ENCODE measurements at regions not wholly inside any gene's neighbourhood (a gene's known extent, or its start where the extent isn't known, plus 50 kb on each side); places are given as distances from the start of the nearest gene placed in this dataset.
"Not testable (repeated sequence)": the region's sequence is repeated elsewhere in the genome, so short reads cannot be mapped to it uniquely, and the experiment has no call there.

DNA sequence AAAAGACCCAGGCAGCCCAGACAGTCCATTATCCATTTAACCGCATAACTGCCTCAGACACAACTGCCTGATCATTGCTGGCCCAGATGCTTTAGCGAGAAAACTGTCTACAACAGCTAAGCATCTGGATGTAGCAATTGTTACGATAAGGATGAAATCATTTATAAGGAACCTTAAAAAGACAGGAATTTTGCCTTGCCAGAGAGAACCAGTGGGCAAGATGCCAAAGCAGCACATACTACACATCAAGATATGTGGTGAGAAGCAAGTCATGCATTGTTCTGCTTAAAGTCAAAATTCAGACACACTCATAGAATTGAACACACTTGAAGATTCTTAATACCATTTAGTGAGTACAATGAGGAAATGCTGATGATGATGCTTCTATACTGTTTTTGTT, 1525.3 kb downstream of the CDH8 start:
- ATAC-seq (no peak), DNase-seq (no peak)
- intact Hi-C loops (cut with DNase I) = no loop called here

- no peak for DNase-seq
- intact Hi-C loops (cut with DNase I) = no loop called here
- no peak for ATAC-seq
Observed at GRCh38 chr16:60510208-60510607, 1526.0 kb downstream of the CDH8 start.

GRCh38 chr16:60491273-60491672, 1545.0 kb downstream of the CDH8 start:
- no peak for ATAC-seq
- intact Hi-C loops (cut with DNase I) = no loop called here
- DNase-seq = no peak

GRCh38 chr16:60485872-60486489, 1550.3 kb downstream of the CDH8 start:
- intact Hi-C loops (cut with DNase I) = no loop called here
- DNase-seq (no peak), ATAC-seq (peak in 1 of 2 donors; percentile 38)

- DNase-seq (no peak), ATAC-seq (no peak)
- intact Hi-C loops (cut with DNase I) = no loop called here
Observed at GRCh38 chr16:60484901-60485300, 1551.3 kb downstream of the CDH8 start.

GRCh38 chr16:60481591-60481990, 1554.6 kb downstream of the CDH8 start:
- peak in 1 of 2 donors; percentile 30 for ATAC-seq
- no peak for DNase-seq
- intact Hi-C loops (cut with DNase I) = no loop called here

GRCh38 chr16:60478810-60479209, 1557.4 kb downstream of the CDH8 start:
- DNase-seq (no peak), ATAC-seq (no peak)
- intact Hi-C loops (cut with DNase I) = no loop called here

DNA sequence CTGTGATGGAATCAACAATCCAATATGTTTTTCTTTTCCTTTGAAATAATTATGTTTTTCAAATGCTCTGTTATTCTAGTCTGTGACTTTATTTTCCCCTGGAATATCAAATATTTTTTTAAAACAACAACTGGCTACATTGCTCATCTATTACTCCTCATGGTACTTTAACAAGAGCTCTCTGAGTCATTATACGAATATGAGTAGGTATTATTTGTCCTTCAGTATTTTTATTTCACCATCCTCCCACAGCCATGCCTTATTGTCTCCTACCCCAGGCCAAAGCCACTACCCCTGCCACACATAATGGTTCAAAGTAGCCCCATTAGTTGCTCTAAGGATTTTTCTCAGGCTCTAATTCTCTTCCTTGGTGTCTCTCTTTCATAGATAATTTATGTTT, 1572.3 kb downstream of the CDH8 start:
- no peak for DNase-seq
- intact Hi-C loops (cut with DNase I) = no loop called here
- ATAC-seq = no peak

- ATAC-seq = no peak
- no peak for DNase-seq
- intact Hi-C loops (cut with DNase I) = no loop called here
Observed at GRCh38 chr16:60459463-60459862, 1576.8 kb downstream of the CDH8 start.

DNA sequence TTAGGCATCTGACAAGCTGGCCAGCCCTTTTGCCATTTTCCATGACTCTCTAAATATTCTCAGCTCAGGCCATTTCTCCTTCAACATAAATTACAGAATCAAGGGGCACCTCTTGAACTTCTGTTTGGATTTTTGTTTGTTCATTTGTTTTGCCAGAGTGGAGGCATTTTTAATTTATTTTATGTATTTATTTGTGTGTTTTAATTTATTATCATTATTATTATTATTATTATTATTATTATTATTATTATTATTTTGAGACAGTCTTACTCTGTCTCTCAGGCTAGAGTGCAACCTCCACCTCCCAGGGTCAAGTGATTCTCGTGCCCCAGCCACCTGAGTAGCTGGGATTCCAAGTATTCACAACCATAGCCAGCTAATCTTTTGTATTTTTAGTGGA, 1578.0 kb downstream of the CDH8 start:
- DNase-seq (no peak), ATAC-seq (no peak)
- intact Hi-C loops (cut with DNase I) = no loop called here

DNA sequence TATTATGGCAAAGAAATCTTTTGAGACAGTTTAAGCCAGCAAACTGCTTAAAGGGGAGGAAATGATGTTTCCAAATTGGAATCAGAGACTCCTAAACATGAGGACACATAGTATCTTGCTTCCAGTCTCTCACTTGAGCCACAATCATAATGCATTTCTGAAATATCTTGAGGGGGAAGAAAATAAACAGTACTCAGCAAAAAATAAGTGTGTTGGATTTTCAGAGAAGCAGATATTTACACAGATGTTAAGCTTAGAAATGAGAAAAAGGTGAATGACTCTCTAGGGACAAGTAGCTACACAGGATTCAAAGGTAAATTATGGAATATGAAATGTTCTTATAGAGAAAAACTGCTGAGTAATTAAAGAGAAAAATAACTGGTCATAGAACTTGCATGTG, 1583.6 kb downstream of the CDH8 start:
- ATAC-seq (no peak), DNase-seq (no peak)
- intact Hi-C loops (cut with DNase I) = no loop called here

GRCh38 chr16:60438894-60439293, 1597.3 kb downstream of the CDH8 start:
- intact Hi-C loops (cut with DNase I) = no loop called here
- ATAC-seq (no peak), DNase-seq (no peak)

- ATAC-seq (no peak), DNase-seq (no peak)
- intact Hi-C loops (cut with DNase I) = no loop called here
Observed at GRCh38 chr16:60432472-60432871, 1603.8 kb downstream of the CDH8 start.

- no peak for DNase-seq
- ATAC-seq = no peak
- intact Hi-C loops (cut with DNase I) = no loop called here
Observed at GRCh38 chr16:60419859-60420258, 1616.4 kb downstream of the CDH8 start.

DNA sequence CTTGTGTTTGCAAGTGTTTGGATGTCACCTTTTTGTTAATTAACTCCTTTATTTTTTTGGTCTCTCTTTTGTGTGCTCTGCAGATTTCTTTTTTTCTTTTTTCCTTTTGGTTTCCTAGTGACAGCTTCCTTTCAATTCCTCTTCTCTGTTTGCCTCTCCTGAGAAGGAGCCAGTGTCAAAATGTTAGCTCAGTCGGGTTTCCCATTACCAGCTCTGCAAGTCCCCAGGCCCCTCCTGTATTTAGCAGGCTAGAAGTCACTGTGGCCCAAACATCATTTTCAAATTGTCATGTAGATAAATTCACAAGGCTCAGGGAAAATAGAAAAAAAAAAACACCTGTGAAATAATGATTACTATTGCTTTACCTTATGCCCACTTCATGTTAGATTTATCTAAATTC, 1621.6 kb downstream of the CDH8 start:
- DNase-seq (no peak), ATAC-seq (no peak)
- intact Hi-C loops (cut with DNase I) = no loop called here

- DNase-seq (no peak), ATAC-seq (no peak)
- intact Hi-C loops (cut with DNase I) = no loop called here
Observed at GRCh38 chr16:60413969-60414368, 1622.3 kb downstream of the CDH8 start.

DNA sequence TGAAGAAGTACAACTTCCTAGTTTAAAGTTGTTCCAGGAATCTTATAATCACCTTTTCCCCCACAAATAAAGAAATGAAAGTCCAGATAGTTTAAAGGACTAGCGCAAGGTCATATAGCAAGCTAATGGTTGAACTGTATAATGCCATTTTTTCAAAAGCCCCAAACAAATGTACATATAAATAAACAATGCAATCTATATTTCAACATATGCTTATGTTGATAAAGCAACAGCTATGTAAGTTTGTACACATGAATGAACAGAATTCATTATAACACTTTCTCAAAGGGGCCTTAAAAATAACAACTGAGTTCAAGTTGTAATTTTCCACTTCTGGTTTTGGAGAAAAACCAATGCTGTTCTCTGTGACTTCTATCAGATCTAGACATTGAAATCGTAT, 1628.6 kb downstream of the CDH8 start:
- ATAC-seq (no peak), DNase-seq (no peak)
- intact Hi-C loops (cut with DNase I) = no loop called here

DNA sequence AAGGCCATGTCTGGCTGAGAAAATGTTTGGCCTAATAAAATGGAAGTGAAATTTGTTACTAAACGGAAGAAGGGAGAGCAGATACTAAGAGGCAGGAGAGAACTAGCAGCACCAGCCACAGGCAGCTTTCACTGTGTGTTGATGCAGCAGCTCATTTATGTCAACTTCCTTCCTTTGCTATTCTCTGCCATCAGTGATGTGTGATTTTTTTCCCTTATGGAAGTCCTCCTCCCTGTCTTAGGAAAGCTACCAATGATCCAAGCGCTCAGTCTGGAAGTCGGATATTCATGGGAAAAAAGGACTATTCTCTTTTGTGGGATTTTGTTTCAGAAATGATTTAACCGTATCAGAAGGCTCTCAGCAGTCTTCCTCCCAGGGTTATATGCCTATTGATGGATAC, 1629.2 kb downstream of the CDH8 start:
- ATAC-seq (no peak), DNase-seq (no peak)
- intact Hi-C loops (cut with DNase I) = no loop called here

GRCh38 chr16:60405286-60405685, 1631.0 kb downstream of the CDH8 start:
- no peak for DNase-seq
- intact Hi-C loops (cut with DNase I) = no loop called here
- ATAC-seq = no peak

DNA sequence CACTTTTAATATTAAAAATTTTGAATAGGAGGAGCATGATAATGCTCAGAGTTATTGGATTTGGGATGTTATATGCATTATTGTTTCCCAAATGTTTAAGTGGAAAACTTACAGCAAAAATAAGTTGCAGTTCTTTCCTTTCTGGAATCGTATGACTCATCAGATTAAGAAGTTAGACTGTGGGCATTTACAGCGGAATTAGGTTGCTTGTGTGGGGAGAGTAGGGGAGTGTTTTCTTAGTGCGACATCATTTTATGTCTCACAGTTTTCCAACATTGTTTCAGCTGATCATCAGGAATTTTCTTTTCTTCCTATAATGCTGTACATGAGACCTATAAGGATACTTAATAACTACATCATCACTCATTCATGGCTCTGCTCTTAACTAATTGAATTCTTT, 1631.8 kb downstream of the CDH8 start:
- ATAC-seq (no peak), DNase-seq (no peak)
- intact Hi-C loops (cut with DNase I) = no loop called here

- ATAC-seq; intact Hi-C loops (cut with DNase I): not testable (repeated sequence)
Observed at GRCh38 chr16:60402941-60403340, 1633.3 kb downstream of the CDH8 start.

DNA sequence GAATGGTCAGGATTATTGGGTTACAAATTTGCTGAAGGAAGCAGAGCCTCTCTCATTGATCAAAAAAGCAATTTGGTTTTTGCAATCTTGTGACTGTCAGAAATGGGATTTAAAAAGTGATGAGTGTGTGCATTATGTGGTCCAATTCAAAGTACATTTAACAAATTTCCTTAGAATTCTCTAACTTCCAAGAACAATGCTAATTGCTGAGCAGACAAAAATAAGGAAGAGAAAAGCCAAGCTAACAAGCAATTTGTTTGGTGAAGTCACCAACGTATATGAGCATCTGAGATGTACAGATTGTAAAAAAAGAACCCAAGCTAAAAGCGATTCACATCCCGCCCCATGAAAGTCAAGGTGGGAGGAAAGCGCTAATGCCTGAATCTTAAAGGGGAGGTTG, 1643.9 kb downstream of the CDH8 start:
- ATAC-seq (no peak), DNase-seq (no peak)
- intact Hi-C loops (cut with DNase I) = no loop called here

More at GRCh38 chr16:60402941-60403340, 1633.3 kb downstream of the CDH8 start:
- DNase-seq = not testable (repeated sequence)

Measured in left cardiac atrium (tissue), 4 donors.